Stimulated activated CD8-positive, alpha-beta memory T cell treated with anti-CD3 and anti-CD28 coated beads, Interleukin-7, amount 100 ng/mL, for 48 hours (primary cell): ENCODE measurements at regions not wholly inside any gene's neighbourhood (a gene's known extent, or its start where the extent isn't known, plus 50 kb on each side); places are given as distances from the start of the nearest gene placed in this dataset.
A peak's percentile ranks its signal among the peaks of the same experiment; 100 is the strongest.
"Not testable (repeated sequence)": the region's sequence is repeated elsewhere in the genome, so short reads cannot be mapped to it uniquely, and the experiment has no call there.

Experiments used
- DNase-seq, 2 donors: peaks; one replicate each; pipeline ENCODE4 v3.0.0-alpha.2; 2020; ENCODE audit warnings: low read depth in 1 of 2; ENCODE audit errors: extremely low read depth in 1 of 2

DNA sequence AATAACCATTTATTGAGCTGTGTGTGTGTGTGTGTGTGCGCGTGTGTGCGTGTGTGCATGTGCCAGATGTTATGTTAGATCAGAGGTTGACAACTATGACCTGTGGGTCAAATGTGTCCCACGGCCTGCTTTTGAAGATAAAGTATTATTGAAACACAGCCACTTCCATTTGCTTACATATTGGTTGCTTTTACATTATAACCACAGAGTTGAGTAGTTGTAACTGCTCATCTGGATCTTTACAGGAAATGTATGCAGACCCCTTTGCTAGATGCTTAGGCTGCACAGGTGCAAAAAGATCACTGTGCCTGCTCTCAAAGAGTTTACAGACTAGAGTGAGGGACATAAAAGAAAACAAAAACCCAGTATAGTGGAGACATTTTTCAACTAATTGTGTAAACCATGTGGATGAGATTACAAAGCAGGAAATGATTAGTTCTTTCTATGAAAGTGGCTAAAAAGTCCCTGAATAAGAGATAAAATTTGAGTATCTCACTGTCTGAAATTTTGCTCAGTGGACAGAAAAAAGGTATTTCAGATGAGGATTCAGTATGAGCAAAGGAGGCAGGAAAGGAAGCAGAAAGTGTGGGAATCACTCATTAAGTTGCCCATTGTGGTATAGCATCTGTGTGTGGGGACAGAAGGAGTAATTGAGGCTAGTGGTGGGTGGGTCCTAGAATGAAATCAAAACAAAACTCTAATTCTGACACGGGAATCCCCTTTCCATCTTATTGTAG lies 188.4 kb downstream of the PAH start:
- DNase-seq, result no peak

GRCh38 chr12:102726686-102727085 lies 190.4 kb downstream of the PAH start:
- DNase-seq, result no peak

DNA sequence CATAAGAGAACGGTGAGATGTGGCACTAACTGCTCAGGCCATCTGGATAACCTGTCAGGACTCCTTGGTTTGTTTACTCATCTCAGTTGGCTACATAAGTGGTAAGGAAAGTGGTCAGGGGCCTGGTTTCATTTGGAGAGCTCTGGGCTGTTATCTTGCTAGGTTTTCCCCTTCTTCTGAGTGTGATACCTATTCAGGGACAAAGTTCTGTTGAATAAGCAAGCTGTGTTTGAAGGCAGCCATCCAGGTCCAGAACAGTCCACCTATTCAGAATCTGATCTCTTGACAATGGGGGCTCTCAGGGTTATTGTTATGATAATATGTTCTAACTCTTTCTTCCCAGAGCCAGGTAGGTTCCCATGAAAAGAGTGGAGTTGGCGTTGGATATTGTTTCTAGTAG lies 194.9 kb downstream of the PAH start:
- DNase-seq, result no peak

DNA sequence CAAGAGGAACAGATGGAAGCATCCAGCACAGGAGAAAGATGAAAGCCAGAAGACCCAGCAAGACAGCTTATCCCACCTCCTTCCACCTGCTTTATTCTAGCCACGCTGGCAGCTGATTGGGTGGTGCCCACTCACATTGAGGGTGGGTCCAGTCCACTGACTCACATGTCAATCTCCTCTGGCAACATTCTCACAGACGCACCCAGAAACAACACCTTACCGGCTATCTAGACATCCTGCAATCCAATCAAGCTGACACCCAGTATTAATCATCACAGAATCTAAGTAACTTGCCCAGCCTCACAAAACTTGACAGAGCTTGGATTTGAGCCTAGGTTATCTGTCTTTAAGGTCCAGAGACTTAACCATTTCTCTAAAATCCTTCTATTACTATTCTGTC lies 208.9 kb downstream of the PAH start:
- DNase-seq, result no peak

GRCh38 chr12:102702447-102703114 lies 214.5 kb downstream of the PAH start:
- peak in 1 of 2 donors; percentile 0 for DNase-seq

GRCh38 chr12:102696045-102696444 lies 215.7 kb upstream of the IGF1 start:
- DNase-seq, result no peak

DNA sequence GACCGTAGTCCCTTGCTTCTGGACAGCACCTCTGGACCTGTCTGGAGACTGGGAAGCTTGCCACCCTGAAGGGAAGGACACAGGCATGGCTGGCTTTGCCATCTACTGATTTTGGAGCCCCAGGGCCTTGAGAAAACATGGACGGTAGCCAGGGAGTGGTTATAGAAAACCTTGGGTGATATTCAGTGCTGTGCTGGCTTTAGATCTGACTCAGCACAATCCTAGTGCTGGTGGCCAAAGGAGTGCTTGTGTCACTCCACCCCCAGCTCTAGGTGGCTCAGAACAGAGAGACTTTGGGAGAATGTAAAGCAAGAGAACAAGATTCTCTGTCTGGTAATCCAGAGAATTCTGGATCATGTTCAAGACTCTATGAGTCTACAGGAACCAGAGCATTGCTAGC lies 214.5 kb upstream of the IGF1 start:
- DNase-seq, result no peak

DNA sequence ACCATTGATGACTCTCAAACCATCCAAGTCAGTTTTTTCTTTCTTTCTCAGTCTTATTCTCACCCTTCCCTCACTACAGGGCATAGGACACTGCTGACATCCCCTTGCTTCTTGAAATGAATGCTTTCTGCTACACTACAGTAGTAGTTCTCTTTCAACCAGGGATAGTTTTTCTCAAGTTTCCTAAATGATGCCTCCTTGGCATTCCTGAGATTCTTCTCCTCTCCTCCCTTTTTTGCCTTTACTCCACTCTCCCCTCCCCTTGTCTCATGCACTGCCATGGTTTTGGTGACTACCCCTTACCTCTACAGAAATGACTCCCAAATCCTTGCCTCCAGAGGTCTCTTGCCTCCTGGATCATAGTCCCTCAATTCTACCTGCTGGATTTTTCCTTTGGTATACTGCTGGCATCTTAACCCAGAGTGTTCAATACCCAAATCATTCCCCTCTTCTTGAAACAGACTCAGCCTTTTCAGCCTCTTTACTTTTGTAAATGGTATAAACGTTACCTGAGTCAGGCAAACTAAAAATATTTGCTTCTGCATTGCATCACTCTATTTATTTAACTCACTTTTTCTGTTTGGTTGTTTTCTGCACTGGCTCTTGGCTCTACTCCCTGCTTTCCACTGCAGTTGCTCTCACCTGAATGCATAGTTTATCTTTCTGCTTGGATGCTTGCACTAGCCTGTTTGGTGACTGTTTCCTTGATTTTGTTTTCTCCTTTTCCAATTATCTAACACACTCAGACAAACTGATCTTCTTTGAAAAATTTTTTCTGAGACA lies 211.6 kb upstream of the IGF1 start:
- DNase-seq, result no peak

DNA sequence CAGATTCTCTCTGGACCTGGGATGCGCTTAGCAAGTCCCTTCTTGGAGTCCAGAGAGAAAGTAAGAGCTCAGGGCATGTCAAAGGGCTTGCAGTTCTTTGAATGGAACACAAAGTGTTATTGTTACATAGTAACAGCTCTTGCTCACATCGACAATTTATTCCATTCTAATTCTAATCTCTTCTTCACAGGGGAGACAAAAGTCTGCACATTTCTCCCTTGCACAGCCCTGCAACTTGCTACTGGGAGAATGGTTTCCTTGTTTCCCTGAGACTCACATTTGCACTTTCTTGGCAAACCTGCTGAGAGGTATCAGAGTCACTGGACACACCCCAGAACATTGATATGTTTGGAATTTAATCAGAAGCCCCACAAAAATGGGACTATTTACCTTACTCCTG lies 209.9 kb upstream of the IGF1 start:
- no peak for DNase-seq

DNA sequence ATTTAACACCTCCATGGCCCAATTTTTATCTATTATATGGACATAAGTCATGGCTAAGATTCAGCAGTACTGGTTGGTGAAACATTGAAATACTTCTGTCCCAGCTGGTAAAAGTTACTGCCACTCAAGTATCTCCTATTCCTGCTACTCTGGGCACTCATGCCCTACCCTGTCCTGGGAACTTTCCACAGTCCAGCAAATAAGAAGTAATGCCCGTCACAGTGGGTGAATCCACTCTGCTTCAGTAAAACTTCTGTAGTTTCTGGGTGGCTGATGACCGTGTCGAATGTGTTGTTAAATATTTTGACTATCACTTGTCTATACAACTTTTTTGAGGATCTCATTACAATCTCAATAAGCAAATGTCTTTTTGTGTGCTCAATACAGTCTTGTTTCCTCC lies 209.3 kb upstream of the IGF1 start:
- DNase-seq, result no peak

DNA sequence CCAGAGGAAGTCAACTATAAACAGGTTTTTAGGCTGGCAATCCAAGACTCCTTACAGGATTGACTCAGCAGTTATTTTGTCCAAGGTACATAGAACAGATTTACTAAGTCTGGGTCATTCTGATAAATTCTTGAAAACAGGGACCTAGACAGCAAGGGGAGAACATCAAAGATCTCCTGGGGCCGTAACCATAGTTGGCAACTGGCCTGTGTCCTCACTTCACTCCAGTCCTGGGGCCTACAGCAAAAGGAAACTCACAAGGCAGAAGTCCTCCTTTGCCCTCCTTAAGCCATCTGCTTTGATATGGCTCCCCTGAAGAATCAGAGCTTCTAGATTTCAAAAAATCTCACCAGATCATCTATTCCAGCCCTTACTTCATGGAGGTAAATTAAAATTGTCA lies 207.2 kb upstream of the IGF1 start:
- DNase-seq, result no peak

DNA sequence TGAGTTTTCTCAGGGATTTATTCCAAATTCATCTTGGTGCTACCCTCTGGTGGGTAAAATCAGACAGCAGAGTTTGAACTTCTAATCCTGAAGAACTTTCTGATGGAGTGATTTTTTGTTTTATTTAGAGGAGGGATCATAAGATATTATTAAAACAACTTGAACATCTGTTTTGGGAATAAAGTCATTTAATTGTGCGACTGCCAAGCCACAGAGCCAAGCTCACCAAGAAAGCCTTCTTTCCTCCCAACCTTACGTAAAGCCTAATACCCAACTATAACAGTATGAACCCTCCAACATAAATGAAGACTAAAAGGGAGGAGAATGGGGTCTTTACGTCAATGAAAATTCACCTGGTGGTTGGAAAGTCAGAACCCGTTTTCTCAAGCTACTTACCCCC lies 205.5 kb upstream of the IGF1 start:
- no peak for DNase-seq

DNA sequence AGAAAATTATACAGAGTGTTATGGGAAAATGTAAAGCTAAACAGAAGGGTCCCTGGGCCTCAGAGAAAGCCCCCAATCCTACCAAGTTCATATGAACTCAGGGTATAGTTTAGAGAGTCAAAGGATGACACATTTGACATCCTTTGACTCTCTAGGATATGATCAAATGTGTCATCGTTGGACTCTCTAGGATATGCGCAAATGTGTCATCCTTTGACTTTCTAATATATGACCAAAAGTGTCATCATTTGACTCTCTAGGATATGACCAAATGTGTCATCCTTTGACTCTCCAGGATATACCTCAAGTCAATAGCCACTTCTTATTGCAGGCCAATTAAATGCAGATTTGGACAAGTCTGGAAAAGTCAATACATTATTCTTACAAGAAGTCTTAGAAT lies 204.8 kb upstream of the IGF1 start:
- no peak for DNase-seq

DNA sequence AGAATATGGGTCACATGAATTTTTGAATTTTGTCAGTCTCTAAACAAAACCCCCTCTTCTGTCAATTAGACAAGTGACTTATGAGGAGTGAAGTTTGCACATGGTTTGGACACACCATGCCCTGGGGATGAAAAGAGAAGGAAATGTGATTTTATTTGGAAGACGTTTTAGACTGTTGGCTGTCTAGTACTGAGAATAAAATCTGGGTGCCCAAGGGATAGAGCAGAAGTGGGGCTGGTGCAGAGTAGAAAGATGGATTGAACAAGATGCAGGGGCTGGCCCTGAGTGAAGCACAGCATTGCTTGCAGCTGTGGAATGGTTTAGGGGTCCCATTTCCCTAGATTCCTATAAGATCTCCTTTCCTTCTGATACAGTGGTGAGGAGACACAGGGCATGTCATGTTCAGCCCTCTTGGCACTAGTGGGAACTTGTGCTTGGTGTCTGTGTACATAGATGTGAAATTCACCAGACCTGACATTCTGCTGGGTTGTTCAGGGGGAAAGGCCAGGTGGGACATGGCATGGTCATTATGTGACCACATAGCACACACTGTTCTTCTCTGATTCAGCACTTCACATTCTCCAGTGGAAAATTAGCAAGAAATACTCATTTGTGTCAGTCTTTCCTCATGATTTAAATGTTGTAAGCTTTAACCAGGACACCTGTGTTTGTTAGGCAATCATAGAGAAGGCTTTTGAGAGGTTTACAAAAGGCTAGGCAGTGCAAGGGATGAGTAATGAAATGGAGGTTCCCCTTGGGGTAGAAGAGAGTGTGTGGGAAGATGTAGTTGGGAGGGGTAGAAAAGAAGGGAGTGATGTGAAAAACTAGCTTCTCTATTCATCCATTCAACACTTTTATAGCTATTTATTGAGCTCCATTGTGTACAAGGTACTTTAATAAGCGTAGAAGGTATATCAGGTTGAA lies 202.3 kb upstream of the IGF1 start:
- no peak for DNase-seq

DNA sequence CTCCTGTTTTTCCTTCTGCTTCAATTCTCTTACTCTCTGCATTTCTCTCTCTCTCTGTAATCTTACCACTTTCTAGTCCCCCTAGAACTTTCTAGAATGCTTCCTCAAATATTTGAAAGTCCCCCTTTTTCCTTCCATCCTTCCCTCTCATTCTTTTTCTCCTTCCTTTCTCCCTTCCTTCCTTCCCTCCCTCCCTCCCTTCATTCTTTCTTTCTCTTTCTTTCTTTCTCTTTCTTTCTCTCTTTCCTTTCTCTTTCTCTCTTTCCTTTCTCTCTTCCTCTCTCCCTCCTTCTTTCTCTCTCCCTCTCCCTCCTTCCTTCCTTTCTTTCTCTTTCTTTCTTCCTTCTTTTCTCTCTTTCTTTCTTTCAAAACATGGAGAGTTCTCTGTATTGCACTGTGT lies 201.4 kb upstream of the IGF1 start:
- no peak for DNase-seq

DNA sequence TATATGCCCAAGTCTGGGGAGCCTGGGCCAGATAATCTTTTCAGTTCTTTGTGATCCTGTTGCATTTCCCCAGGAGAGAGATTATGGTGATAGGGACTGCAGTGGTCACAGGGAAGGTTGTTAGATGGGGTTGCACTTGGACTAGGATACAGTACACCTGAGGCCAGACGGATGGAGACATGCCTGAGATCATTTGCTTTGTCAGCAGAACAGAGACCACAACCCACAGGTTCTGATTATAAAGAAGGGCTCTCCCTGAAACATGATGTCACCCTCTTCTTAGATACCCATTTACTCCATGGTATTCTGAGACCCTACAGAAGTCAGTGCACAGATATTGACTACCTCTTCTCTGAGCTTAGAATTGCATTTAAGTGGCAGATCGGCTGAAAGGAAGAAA lies 200.9 kb upstream of the IGF1 start:
- DNase-seq, result no peak

DNA sequence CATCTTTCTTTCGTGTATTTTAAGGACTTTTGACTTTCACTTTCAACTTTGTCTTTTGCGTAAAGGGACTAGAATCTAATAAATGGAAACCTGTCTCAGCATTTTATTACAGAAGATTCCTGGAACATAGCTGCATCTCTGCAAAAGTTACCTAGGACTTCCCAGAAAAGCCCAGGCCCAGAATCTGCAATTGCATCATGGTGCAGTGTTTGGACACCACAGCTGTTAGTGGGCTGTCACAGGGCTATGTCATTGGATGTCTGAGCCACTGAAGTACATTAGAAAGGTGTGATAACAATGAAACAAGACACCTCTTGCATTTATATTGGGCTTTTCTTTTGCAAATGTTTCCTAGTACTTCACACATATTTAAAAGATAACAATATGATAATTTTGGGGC lies 199.9 kb upstream of the IGF1 start:
- DNase-seq, result no peak

DNA sequence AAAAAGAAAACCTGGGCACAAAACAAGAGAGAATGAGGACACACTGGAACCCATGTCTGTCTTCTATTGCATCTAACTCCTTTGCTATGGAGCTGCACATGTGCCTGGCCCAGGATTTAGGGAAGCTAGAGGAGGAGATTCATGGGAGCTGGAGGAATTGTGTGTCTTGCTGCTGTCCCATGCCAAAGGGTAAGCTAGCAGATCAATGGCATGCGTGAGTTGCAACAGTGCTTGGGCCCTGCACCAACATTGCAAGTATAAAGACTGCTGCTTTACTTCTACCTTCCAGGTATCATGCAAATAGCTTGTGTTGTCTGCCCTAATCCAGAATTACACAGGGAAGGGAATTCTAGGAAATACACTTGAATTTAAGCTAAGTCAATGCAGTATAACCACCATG lies 196.4 kb upstream of the IGF1 start:
- no peak for DNase-seq

DNA sequence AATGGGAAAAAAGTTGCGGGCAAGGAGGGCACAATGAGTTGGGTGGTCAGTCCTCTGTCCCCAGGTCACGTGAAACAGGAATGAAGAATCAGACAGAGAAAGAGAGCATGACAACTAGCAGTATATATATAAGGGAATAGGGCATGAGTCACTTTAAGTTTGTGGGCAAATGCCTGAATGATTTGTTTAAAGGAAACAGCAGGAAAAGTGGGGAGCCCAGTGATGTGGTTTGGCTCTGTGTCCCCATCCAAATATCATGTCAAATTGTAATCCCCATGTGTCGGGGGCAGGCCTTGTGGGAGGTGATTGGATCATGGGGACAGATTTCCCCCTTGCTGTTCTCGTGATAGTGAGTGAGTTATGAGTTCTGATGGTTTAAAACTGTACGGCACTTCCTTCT lies 195.3 kb upstream of the IGF1 start:
- DNase-seq, result no peak

DNA sequence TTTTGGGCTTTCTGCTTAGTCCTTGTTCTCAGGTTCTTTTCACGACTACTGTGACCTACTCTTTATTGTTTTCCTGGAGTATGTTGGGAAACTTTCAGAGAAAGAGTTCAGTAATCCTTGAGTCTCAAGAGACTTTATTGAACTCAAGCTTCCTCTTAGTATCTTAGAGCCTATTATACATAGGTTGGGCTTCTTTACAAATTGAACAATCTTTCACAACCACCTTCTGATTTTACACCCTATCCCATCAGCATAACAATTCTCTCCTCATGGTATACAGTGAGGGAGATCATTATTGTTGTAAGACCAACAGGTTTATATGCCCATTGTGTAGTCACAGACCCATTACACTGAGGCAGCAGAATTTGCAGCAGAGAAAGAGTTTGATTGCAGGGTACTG lies 193.2 kb upstream of the IGF1 start:
- DNase-seq, result no peak

DNA sequence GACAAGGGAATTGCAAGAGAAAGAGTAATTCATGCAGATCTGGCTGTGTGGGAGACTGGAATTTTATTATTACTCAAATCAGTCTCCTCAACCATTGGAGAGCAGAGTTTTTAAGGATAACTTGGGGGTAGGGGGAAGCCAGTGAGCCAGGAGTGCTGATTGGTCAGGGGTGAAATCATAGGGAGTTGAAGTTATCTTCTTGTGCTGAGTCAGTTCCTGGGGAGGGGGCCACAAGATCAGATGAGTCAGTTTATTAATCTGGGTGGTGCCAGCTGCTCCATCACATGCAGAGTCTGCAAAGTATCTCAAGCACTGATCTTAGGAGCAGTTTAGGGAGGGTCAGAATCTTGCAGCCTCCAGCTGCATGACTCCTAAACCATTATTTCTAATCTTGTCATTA lies 191.8 kb upstream of the IGF1 start:
- not testable (repeated sequence) for DNase-seq
